GM12878 (cell line): ENCODE measurements at regions not wholly inside any gene's neighbourhood (a gene's known extent, or its start where the extent isn't known, plus 50 kb on each side); places are given as distances from the start of the nearest gene placed in this dataset.

Experiments
- BHLHE40 ChIP-seq, 2 experiments: fragments of 450-650 bp in 1 of 2; IDR thresholded peaks; 2 replicates each; pipeline ENCODE4 v1.6.1; 2011 to 2017; ENCODE audit warnings: low read depth in 2 of 2, borderline replicate concordance in 1 of 2, improper control_type of control experiment in 1 of 2, low read length in 1 of 2, mild to moderate bottlenecking in 1 of 2
- CEBPB ChIP-seq, 2 experiments: fragments of 150-350 bp in 1 of 2; IDR thresholded peaks; 2 replicates each; pipeline ENCODE4 v1.6.1; 2012 to 2014; ENCODE audit warnings: low read depth in 2 of 2, low read length in 2 of 2, borderline replicate concordance in 1 of 2, inconsistent platforms in 1 of 2
- EGR1 ChIP-seq, 2 experiments: IDR thresholded peaks; 1 replicate in 1 of 2; 2 replicates in 1 of 2; pipeline ENCODE4 v1.6.1; 2011 to 2012; ENCODE audit warnings: low read depth in 2 of 2, low read length in 2 of 2, borderline replicate concordance in 1 of 2, mild to moderate bottlenecking in 1 of 2, moderate library complexity in 1 of 2
- GABPA ChIP-seq: IDR thresholded peaks from 2 replicates; pipeline ENCODE4 v1.6.1; 2014; ENCODE audit warnings: antibody characterized with exemption, low read depth, mild to moderate bottlenecking, inconsistent platforms
- POLR2A ChIP-seq: IDR thresholded peaks from 2 replicates; pipeline ENCODE4 v1.6.1; 2011; ENCODE audit warnings: low read depth, mild to moderate bottlenecking, low read length
- POLR2AphosphoS5 ChIP-seq: IDR thresholded peaks from 2 replicates; pipeline ENCODE4 v1.6.1; 2011; ENCODE audit warnings: mild to moderate bottlenecking, low read length, inconsistent platforms
- SP1 ChIP-seq: IDR thresholded peaks from one replicate; pipeline ENCODE4 v1.6.1; 2011; ENCODE audit warnings: low read depth, low read length
- SRF ChIP-seq, 2 experiments: IDR thresholded peaks; 2 replicates each; pipeline ENCODE4 v1.6.1; 2011; ENCODE audit warnings: low read depth in 2 of 2, low read length in 2 of 2, mild to moderate bottlenecking in 1 of 2, moderate library complexity in 1 of 2
- WRNIP1 ChIP-seq: IDR thresholded peaks from 2 replicates; pipeline ENCODE4 v1.6.1; 2011; ENCODE audit warnings: low read depth, low read length, improper control_type of control experiment, borderline replicate concordance
- TF ChIP-seq, protein P1 (sequence below), 3 experiments: IDR thresholded peaks in 2 of 3; conservative IDR thresholded peaks in 1 of 3; 2 replicates each; pipeline ENCODE4 v1.5.1; 2011; ENCODE audit warnings: low read depth in 3 of 3, low read length in 3 of 3, mild to moderate bottlenecking in 3 of 3, control low read depth in 2 of 3, moderate library complexity in 2 of 3, inconsistent platforms in 1 of 3, mixed read lengths in 1 of 3; ENCODE audit not compliant: control insufficient read depth in 2 of 3, insufficient read depth in 1 of 3; ENCODE audit errors: extremely low read depth in 1 of 3
- TF ChIP-seq, protein P2 (sequence below): IDR thresholded peaks from 2 replicates; pipeline ENCODE4 v1.6.1; 2012; ENCODE audit warnings: mild to moderate bottlenecking, low read depth, low read length

DNA sequence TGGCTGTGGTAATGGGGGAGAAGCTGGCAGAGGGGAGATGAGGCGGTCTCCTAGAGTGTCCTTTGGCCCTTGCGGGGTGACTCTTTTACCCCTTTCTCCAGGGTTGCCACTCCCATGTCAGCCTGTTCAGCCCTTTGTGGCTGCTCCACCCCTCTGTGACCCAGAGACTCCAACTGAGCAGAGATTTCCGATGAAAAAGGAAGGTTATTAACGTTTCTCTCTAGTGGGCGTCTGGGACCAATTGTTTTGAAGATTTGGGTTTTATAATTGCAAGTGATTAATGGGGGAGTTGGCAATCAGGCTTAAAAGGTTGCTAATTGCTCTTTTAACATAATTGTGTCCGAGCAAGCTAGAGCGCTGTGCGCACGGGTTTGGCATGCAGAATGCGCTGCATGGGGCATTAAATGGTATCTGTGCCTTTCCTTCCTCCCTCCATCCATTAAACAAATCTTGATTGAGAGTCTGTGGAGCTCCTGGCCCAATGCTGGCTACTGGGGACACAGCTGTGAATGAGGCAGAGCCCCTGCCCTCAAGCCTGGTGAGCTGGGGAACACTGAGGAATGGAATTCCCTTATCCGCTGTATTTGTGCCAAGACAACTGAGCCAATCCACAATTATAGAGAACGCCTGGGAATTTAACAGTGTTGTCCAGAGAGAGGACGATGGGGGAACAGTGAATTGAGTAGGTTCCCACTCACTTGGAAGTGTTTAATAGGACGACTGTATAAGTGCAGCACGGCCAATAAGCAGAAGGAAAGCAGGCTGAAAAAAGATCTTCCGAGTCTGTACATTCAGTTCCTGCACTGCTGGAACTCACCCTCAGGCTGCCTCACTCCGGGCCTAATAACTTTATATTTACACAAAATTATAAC, 295.9 kb downstream of the MIAT start:
- TF ChIP-seq, protein P1, sequence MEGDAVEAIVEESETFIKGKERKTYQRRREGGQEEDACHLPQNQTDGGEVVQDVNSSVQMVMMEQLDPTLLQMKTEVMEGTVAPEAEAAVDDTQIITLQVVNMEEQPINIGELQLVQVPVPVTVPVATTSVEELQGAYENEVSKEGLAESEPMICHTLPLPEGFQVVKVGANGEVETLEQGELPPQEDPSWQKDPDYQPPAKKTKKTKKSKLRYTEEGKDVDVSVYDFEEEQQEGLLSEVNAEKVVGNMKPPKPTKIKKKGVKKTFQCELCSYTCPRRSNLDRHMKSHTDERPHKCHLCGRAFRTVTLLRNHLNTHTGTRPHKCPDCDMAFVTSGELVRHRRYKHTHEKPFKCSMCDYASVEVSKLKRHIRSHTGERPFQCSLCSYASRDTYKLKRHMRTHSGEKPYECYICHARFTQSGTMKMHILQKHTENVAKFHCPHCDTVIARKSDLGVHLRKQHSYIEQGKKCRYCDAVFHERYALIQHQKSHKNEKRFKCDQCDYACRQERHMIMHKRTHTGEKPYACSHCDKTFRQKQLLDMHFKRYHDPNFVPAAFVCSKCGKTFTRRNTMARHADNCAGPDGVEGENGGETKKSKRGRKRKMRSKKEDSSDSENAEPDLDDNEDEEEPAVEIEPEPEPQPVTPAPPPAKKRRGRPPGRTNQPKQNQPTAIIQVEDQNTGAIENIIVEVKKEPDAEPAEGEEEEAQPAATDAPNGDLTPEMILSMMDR (IDR thresholded peaks at IDR 0.05 in 2 of 3, conservative IDR thresholded peaks at IDR 0.05 in 1 of 3; ENCODE audit: control insufficient read depth in 2 of 3, extremely low read depth in 1 of 3, insufficient read depth in 1 of 3, low read depth in 3 of 3, low read length in 3 of 3): no peak
- TF ChIP-seq SP1: no peak
- TF ChIP-seq CEBPB (IDR thresholded peaks at IDR 0.05; ENCODE audit: borderline replicate concordance in 1 of 2, low read depth in 2 of 2, low read length in 2 of 2): no peak
- no peak for TF ChIP-seq GABPA
- TF ChIP-seq, protein P2, sequence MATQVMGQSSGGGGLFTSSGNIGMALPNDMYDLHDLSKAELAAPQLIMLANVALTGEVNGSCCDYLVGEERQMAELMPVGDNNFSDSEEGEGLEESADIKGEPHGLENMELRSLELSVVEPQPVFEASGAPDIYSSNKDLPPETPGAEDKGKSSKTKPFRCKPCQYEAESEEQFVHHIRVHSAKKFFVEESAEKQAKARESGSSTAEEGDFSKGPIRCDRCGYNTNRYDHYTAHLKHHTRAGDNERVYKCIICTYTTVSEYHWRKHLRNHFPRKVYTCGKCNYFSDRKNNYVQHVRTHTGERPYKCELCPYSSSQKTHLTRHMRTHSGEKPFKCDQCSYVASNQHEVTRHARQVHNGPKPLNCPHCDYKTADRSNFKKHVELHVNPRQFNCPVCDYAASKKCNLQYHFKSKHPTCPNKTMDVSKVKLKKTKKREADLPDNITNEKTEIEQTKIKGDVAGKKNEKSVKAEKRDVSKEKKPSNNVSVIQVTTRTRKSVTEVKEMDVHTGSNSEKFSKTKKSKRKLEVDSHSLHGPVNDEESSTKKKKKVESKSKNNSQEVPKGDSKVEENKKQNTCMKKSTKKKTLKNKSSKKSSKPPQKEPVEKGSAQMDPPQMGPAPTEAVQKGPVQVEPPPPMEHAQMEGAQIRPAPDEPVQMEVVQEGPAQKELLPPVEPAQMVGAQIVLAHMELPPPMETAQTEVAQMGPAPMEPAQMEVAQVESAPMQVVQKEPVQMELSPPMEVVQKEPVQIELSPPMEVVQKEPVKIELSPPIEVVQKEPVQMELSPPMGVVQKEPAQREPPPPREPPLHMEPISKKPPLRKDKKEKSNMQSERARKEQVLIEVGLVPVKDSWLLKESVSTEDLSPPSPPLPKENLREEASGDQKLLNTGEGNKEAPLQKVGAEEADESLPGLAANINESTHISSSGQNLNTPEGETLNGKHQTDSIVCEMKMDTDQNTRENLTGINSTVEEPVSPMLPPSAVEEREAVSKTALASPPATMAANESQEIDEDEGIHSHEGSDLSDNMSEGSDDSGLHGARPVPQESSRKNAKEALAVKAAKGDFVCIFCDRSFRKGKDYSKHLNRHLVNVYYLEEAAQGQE: no peak
- TF ChIP-seq EGR1 (IDR thresholded peaks at IDR 0.05; ENCODE audit: borderline replicate concordance in 1 of 2, low read depth in 2 of 2, low read length in 2 of 2): no peak
- TF ChIP-seq POLR2A: no peak
- TF ChIP-seq POLR2AphosphoS5: no peak
- TF ChIP-seq SRF (IDR thresholded peaks at IDR 0.05; ENCODE audit: low read depth in 2 of 2, low read length in 2 of 2): no peak
- no peak for TF ChIP-seq BHLHE40 (IDR thresholded peaks at IDR 0.05; ENCODE audit: borderline replicate concordance in 1 of 2, low read depth in 2 of 2, low read length in 1 of 2)
- no peak for TF ChIP-seq WRNIP1
